ENCODE measurements at regions not wholly inside any gene's neighbourhood (a gene's known extent, or its start where the extent isn't known, plus 50 kb on each side); places are given as distances from the start of the nearest gene placed in this dataset.

- DNase-seq: no peak
These were observed 248.0 kb upstream of the PRDM1 start for GRCh38 chr6:105838171-105838570.

- no peak for DNase-seq
These were observed 249.2 kb upstream of the PRDM1 start for GRCh38 chr6:105836889-105837288.

DNA sequence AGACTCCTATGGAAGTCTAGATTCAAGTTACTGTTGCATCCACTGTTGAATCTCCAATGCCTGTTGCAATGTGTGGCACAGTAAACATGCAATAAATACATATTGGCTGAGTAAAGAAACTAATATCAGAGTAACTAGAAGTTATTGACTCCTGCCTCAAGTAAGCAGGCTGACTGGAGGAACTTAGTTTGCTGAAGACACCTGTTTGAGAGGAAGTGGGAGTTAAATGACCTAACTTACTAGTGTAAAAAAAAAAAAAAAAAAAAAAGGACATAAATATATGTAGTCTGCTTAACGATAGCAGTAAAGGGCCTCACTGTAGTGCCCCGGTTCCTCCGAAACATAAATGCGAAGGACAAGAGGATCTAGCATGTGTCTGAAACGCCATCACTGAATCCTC, 249.8 kb upstream of the PRDM1 start:
- DNase-seq: no peak

GRCh38 chr6:105835373-105835772, 250.8 kb upstream of the PRDM1 start:
- no peak for DNase-seq

- no peak for DNase-seq
These were observed 251.9 kb upstream of the PRDM1 start for GRCh38 chr6:105833959-105834947.

GRCh38 chr6:105832313-105832761, 253.8 kb upstream of the PRDM1 start:
- no peak for DNase-seq

GRCh38 chr6:105831311-105832097, 254.6 kb upstream of the PRDM1 start:
- no peak for DNase-seq

GRCh38 chr6:105825210-105825609, 260.9 kb upstream of the PRDM1 start:
- DNase-seq: no peak

GRCh38 chr6:105824732-105825131, 261.4 kb upstream of the PRDM1 start:
- DNase-seq: no peak

DNA sequence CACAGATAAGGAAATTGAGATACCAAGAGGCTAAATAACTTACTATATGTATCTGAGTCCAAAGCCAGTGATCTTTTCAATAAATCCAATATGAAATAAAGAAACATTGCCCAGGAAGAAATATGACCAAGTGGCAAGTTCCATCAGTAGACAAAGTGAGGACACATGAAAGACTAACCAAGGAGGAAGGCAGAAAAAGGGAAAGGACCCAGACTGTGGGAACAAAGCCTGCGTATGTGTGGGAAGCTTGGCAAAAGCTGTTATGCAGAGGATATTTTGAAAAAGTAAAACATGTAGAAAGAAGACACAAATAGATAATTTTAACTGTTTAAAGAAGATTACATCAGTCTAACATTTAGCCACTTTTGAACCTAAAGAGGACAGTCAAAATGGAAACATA, 264.4 kb upstream of the PRDM1 start:
- no peak for DNase-seq

- DNase-seq: no peak
These were observed 265.1 kb upstream of the PRDM1 start for GRCh38 chr6:105821027-105821426.

- no peak for DNase-seq
These were observed 266.4 kb upstream of the PRDM1 start for GRCh38 chr6:105819745-105820144.

DNA sequence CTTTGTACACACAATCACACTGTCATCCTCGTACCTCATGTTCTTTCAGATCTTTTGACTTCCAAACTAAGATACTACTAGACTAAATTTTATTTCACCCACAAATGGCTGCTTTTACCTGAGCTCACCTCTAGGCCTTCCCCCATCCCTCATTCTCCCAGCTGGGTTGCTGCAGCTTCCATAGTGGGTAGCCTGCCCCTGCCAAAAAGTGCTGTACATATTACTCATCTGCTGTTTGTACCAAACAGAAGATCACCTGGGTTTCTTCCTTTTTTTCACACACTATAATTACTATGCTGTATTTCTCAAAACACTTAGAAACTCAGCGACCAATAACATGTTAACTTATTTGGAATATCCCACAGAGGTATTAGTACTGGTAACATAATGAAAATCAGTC, 267.6 kb upstream of the PRDM1 start:
- no peak for DNase-seq

DNA sequence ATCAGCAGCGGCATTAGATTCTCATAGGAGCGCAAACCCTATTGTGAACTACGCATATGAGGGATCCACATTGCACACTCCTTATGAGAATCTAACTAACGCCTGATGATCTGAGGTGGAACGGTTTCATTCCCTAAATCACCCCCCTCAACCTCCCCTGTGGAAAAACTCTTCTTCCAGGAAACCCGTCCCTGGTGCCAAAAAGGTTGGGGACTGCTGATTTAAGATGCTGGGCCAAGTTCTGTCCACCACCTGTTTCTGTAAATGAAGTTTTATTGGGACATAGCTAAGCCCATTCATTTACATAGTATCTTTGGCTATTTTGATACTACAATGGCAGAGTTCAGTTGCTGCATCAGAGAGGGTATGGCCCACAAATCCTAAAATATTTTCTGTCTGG, 268.2 kb upstream of the PRDM1 start:
- no peak for DNase-seq

- no peak for DNase-seq
These were observed 268.8 kb upstream of the PRDM1 start for GRCh38 chr6:105817370-105817769.

DNA sequence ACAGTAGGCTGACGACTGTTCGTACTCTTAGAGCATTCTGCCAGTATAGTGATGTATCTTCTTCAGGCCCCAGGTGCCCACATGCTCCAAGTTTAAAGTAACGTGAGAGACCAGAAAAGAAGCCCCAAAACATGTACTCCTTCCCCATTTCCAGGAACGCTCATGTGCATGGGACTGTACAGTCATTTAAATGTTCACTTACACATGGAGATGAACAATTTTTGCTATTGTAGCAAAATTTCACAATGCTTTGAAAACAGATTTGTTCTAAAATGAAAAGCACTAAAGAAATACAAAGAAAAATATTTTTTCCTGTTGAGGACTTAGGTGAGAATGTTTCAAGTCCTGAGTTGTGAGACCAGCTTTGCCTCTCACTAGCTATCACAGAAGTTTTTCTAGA, 269.3 kb upstream of the PRDM1 start:
- no peak for DNase-seq

DNA sequence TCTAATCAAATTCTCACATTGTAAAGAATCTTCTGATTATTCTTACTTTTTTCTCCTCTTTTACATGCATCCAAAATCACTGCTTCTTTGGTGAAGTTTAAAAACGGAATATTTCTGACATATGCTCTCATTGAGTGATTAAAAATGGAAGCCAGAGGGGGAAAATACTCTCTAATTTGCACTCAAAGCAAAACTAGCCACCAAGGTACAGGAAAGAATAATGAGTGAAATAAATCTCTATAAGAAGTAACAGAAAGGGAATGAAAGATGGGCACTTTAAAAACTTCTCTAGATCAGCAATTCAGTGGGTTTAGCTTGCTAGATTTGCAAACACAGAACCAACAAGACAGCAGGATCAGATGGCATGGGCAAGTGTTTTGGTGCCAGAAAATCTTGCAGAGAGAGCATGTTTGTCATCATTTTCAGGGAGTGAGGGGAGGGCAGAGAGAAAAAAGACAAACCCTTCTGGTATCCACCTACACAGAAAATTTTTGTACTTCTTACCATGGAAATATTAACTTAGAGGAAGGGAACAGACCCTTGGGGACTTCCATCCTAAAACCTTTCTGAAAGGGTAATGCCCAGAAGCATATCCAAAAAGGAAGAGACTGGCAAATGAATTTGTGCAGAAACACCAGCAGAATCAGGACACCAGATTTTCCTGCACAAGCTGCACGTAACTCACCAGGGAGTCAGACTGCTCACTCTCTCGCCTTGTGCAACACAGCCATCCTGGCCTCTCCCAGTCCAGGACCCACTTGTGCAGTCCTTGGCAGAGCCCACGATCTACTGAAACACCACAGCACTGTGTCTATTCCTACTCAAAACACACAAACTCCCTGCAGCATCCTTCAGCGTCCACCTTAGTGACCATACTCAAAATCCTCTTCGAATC, 270.2 kb upstream of the PRDM1 start:
- DNase-seq: no peak

- no peak for DNase-seq
These were observed 271.2 kb upstream of the PRDM1 start for GRCh38 chr6:105814745-105815536.

DNA sequence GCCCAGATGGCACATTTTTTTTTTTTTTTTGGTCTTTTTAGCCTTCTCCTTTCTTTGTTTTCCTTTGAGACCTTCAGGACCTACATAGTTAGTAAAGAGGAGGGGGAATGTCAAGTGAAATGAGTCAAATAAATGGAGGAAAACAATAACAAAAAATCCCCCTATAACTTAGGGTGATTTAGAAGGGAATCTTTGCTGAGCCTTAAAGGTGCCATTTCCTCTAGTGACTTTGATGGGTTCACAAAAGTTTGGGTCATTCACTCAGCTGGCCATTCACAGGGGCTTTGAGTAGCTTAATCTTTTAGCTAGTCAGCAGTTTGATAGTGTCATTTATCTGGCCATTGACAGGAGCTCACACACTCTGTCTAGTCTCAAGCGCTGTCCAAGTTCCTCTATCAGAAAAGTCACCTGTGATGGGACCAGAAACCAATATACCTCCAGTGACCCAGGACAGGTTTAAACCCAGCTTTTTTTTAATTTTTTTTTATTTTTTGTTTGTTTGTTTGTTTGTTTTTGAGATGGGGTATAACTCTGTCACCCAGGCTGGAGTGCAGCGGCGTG, 275.1 kb upstream of the PRDM1 start:
- no peak for DNase-seq

DNA sequence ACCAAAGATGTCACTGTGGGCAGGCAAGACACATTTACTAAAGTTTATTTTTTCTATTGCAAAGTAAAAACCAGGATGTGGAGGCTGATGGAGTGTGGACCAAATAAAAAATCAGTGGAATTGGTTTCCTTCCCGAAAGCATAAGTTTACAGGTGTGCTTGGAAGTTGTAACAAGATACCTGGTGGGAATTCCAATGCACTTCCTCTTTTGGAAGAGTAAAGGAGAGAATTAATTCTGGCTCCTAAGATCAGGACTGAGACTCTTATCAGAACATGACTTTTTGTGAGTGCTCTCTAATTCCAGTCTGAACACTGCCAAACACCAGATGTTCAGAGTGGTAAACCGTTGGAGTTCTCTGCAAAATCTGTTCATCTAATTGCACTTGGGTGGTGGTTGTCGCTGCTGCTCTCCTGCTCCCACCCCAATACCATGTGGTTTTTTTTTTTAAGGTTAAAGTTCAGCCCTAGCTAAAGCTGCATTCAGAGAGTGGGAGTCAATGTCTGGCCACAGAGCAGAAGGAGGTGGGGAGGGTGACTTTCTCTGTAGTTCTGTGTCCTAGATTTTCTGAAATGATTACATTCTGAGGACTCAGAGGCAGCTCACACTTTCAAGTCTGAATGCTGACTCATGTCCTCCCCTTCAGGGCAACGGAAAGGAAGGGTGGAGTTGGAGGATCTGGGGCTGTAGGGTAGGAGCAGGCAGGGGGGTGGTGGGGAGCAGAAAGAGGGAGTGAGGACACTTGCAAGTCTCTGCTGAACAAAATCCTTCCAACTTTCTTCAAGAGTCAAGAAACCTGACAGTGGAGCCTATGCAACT, 275.8 kb upstream of the PRDM1 start:
- DNase-seq: no peak

GRCh38 chr6:105808571-105808970, 277.6 kb upstream of the PRDM1 start:
- DNase-seq: no peak

Measured in activated CD4-positive, alpha-beta T cell treated with anti-CD3 and anti-CD28 coated beads for 1 hour (primary cell).